ENCODE measurements at regions not wholly inside any gene's neighbourhood (a gene's known extent, or its start where the extent isn't known, plus 50 kb on each side); places are given as distances from the start of the nearest gene placed in this dataset.

DNA sequence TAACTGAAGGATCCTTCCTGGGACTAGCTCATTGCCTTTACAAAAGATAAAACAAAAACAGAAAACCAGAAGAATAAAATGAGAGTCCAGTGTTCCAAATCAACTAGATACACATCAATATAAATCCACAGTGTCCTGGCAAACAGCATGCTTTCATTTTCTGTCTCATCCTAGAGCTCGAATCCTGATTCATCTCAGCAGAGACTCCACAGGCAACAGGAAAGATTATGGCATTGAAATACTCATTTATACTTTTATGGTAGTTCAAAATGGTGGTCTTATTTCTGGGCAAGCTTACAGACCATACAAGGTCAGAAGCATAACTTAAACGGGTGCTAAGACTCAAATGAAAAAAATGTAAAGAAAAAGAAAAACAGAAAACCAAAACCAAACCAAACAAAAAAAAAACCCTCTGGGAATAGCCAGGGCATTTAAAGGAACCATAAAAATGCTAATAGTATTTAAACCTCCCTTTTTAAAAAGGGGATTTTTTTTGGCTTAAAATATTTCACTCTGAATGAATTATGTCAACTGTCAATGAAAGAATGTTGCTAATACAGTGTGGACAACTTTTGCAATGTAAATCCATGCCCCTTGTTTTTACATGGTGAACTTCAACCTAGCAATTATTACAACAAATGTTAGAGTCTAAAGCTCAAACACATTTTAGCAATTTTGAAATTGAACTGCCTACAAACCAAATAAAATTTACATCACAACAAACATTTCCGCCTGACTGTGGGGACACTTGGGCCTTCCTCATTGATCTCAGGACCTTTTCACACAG, 57.9 kb downstream of the GPR101 start:
- H3K79me2 ChIP-seq (ENCODE audit: low read length) = no peaks in the 10 kb centered on the region
- no peak overlapping the region for H2AFZ ChIP-seq (ENCODE audit: low read depth, low read length)
- no peaks in the 10 kb centered on the region for H3K4me1 ChIP-seq (ENCODE audit: low read length)
- no peaks in the 10 kb centered on the region for H4K20me1 ChIP-seq (ENCODE audit: insufficient read depth, low read length)
- no peaks in the 10 kb centered on the region for H3K9me3 ChIP-seq (ENCODE audit: insufficient read depth, low read length)
- TF ChIP-seq, protein P1, sequence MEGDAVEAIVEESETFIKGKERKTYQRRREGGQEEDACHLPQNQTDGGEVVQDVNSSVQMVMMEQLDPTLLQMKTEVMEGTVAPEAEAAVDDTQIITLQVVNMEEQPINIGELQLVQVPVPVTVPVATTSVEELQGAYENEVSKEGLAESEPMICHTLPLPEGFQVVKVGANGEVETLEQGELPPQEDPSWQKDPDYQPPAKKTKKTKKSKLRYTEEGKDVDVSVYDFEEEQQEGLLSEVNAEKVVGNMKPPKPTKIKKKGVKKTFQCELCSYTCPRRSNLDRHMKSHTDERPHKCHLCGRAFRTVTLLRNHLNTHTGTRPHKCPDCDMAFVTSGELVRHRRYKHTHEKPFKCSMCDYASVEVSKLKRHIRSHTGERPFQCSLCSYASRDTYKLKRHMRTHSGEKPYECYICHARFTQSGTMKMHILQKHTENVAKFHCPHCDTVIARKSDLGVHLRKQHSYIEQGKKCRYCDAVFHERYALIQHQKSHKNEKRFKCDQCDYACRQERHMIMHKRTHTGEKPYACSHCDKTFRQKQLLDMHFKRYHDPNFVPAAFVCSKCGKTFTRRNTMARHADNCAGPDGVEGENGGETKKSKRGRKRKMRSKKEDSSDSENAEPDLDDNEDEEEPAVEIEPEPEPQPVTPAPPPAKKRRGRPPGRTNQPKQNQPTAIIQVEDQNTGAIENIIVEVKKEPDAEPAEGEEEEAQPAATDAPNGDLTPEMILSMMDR (IDR thresholded peaks at IDR 0.05; ENCODE audit: low read depth, low read length) = no peak
- H3K27ac ChIP-seq (ENCODE audit: low read length) = no peak overlapping the region
- H3K4me3 ChIP-seq (ENCODE audit: low read length) = no peak overlapping the region
- no peak overlapping the region for H3K4me2 ChIP-seq (ENCODE audit: low read length)
- no peaks in the 10 kb centered on the region for H3K36me3 ChIP-seq (replicated peaks; ENCODE audit: low read depth, low read length)
- no peak overlapping the region for H3K9ac ChIP-seq (ENCODE audit: low read length)
- no peaks in the 10 kb centered on the region for H3K27me3 ChIP-seq (ENCODE audit: low read depth, low read length)

DNA sequence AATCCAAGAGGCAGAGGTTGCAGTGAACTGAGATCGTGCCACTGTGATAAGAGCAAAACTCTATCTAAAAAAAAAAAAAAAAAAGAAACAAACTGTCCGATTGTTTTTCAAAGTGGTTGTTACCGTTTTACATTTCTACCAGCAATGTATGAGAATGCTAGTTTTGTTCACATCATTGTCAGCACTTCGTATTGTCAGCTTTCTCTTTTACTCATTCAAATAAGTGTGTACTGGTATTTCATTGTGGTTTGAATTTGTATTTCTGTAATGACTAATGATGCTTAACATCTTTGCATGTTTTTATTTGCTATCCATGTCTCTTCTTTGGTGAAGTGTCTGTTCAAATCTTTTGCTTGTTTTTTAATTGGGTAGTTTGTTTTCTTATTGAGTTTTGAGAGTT, 65.8 kb downstream of the GPR101 start:
- Histone ChIP-seq H3K36me3 (replicated peaks; ENCODE audit: low read depth, low read length) (no peaks in the 10 kb centered on the region), H3K4me2 (ENCODE audit: low read length) (no peak overlapping the region), H3K27ac (ENCODE audit: low read length) (no peak overlapping the region), H3K9ac (ENCODE audit: low read length) (no peak overlapping the region), H3K79me2 (ENCODE audit: low read length) (no peaks in the 10 kb centered on the region), H3K9me3 (ENCODE audit: insufficient read depth, low read length) (no peaks in the 10 kb centered on the region), H4K20me1 (ENCODE audit: insufficient read depth, low read length) (no peaks in the 10 kb centered on the region), H3K27me3 (ENCODE audit: low read depth, low read length) (no peaks in the 10 kb centered on the region), H3K4me1 (ENCODE audit: low read length) (no peaks in the 10 kb centered on the region), H3K4me3 (ENCODE audit: low read length) (no peak overlapping the region), H2AFZ (ENCODE audit: low read depth, low read length) (no peak overlapping the region)
- TF ChIP-seq, protein P1 (IDR thresholded peaks at IDR 0.05; ENCODE audit: low read depth, low read length) = no peak
- TF ChIP-seq EZH2phosphoT487 (IDR thresholded peaks at IDR 0.05; ENCODE audit: low read depth) = no peak

DNA sequence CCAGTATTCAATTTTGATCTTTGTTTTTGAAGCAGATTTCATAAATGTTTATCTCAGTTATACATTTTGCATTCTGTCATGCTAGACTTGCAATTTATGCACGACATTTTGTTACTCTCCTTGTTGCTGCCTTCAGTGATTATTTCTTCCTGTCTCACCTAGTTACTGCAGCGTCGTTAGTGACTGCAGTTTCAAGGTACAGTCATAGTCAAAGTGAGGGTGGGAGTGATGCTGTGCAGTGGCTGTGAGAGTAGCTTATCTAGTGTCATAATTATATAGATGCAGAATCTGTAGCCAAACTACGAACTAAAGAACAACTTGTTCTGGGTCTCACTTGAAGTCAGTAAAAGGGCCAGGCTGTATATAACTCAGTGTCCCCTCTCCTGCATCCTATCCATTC, 69.8 kb downstream of the GPR101 start:
- TF ChIP-seq EZH2phosphoT487 (IDR thresholded peaks at IDR 0.05; ENCODE audit: low read depth) = no peak
- TF ChIP-seq, protein P1 (IDR thresholded peaks at IDR 0.05; ENCODE audit: low read depth, low read length) = no peak
- Histone ChIP-seq H4K20me1 (ENCODE audit: insufficient read depth, low read length) (no peaks in the 10 kb centered on the region), H3K36me3 (replicated peaks; ENCODE audit: low read depth, low read length) (no peaks in the 10 kb centered on the region), H3K4me1 (ENCODE audit: low read length) (no peaks in the 10 kb centered on the region), H3K9ac (ENCODE audit: low read length) (no peak overlapping the region), H2AFZ (ENCODE audit: low read depth, low read length) (no peak overlapping the region), H3K9me3 (ENCODE audit: insufficient read depth, low read length) (no peaks in the 10 kb centered on the region), H3K4me2 (ENCODE audit: low read length) (no peak overlapping the region), H3K27me3 (ENCODE audit: low read depth, low read length) (no peaks in the 10 kb centered on the region), H3K4me3 (ENCODE audit: low read length) (no peak overlapping the region), H3K27ac (ENCODE audit: low read length) (no peak overlapping the region), H3K79me2 (ENCODE audit: low read length) (no peaks in the 10 kb centered on the region)

DNA sequence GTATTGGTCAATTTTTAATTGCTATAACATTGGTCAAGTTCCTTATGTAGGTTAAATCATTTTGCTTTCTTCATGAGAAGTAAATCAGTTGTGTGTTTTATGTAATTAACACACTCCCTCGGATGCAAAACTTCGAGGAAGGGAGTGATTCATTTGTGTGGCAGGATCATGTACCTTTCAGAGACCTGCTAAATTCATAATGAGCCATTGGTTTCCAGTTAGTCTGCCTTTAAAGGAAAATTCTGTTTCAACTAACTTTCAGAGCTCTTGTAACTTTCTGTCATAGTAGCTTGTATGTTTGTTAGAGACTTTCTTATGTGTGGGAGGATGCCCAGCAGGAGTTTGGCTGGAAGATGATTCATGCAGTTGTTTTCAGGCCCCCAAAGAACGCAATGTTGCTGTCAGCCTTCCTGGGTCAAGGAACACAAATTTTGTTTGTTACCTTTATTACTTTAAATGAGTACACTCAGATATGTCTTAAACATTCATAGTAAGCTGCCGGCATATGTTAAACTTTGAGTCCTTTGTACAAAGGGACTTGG, 72.1 kb downstream of the GPR101 start:
- Histone ChIP-seq H3K4me1 (ENCODE audit: low read length) (no peaks in the 10 kb centered on the region), H2AFZ (ENCODE audit: low read depth, low read length) (no peak overlapping the region), H3K9ac (ENCODE audit: low read length) (no peak overlapping the region), H4K20me1 (ENCODE audit: insufficient read depth, low read length) (no peaks in the 10 kb centered on the region), H3K9me3 (ENCODE audit: insufficient read depth, low read length) (no peaks in the 10 kb centered on the region), H3K27ac (ENCODE audit: low read length) (no peak overlapping the region), H3K79me2 (ENCODE audit: low read length) (no peaks in the 10 kb centered on the region), H3K27me3 (ENCODE audit: low read depth, low read length) (no peaks in the 10 kb centered on the region), H3K4me3 (ENCODE audit: low read length) (no peak overlapping the region), H3K4me2 (ENCODE audit: low read length) (no peak overlapping the region), H3K36me3 (replicated peaks; ENCODE audit: low read depth, low read length) (no peaks in the 10 kb centered on the region)
- TF ChIP-seq, protein P1 (IDR thresholded peaks at IDR 0.05; ENCODE audit: low read depth, low read length) = no peak
- no peak for TF ChIP-seq EZH2phosphoT487 (IDR thresholded peaks at IDR 0.05; ENCODE audit: low read depth)

All from OCI-LY3 (cell line).